HL-60 (cell line): ENCODE measurements at regions not wholly inside any gene's neighbourhood (a gene's known extent, or its start where the extent isn't known, plus 50 kb on each side); places are given as distances from the start of the nearest gene placed in this dataset.

Experiments used
- DNase-seq, 2 experiments: peaks; one replicate each; pipeline ENCODE4 v3.0.0-alpha.2; 2010 to 2020; ENCODE audit warnings: low read depth in 1 of 2, low spot score in 1 of 2
- H3K27ac ChIP-seq: fragments of 250-450 bp; sonication (Bioruptor Pico); replicated peaks from 2 replicates; pipeline ENCODE4 v1.5.1; 2020; ENCODE audit warnings: mild to moderate bottlenecking, moderate library complexity
- H3K27me3 ChIP-seq: fragments of 250-450 bp; sonication (Bioruptor Pico); 2 replicates; pipeline ENCODE4 v1.5.1; 2021; ENCODE audit warnings: mild to moderate bottlenecking, moderate library complexity; ENCODE audit not compliant: insufficient read depth, poor library complexity, severe bottlenecking
- H3K4me3 ChIP-seq: replicated peaks from 2 replicates; pipeline ENCODE4 v1.5.1; 2011; ENCODE audit warnings: mild to moderate bottlenecking, control low read depth, low read length; ENCODE audit not compliant: insufficient read depth
- CTCF ChIP-seq: IDR thresholded peaks from one replicate; pipeline ENCODE4 v1.5.1; 2011; ENCODE audit warnings: low read length, control low read depth, inconsistent platforms; ENCODE audit not compliant: insufficient read depth
- GABPA ChIP-seq: IDR thresholded peaks from 2 replicates; pipeline ENCODE4 v1.6.1; 2012; ENCODE audit warnings: low read depth
- POLR2AphosphoS5 ChIP-seq: IDR thresholded peaks from 2 replicates; pipeline ENCODE4 v1.6.1; 2012; ENCODE audit warnings: low read depth
- REST ChIP-seq: IDR thresholded peaks from 2 replicates; pipeline ENCODE4 v1.6.1; 2012; ENCODE audit warnings: low read depth; ENCODE audit not compliant: insufficient replicate concordance
- SPI1 ChIP-seq: IDR thresholded peaks from 2 replicates; pipeline ENCODE4 v1.6.1; 2012; ENCODE audit warnings: low read depth, mild to moderate bottlenecking, borderline replicate concordance

GRCh38 chr6:138645976-138646640 lies 127.5 kb upstream of the CCDC28A start:
- TF ChIP-seq GABPA (no peak), SPI1 (no peak), POLR2AphosphoS5 (no peak), CTCF (no peak), REST (no peak)
- Histone ChIP-seq H3K27me3 (no peaks in the 10 kb centered on the region), H3K4me3 (no peak overlapping the region), H3K27ac (no peak overlapping the region)
- DNase-seq, result no peak

- TF ChIP-seq SPI1 (no peak), REST (no peak), GABPA (no peak), CTCF (no peak), POLR2AphosphoS5 (no peak)
- no peak for DNase-seq
- Histone ChIP-seq H3K27me3 (no peaks in the 10 kb centered on the region), H3K4me3 (no peak overlapping the region), H3K27ac (no peak overlapping the region)
Observed at GRCh38 chr6:138647006-138647405, 126.6 kb upstream of the CCDC28A start.

GRCh38 chr6:138648127-138648526 lies 125.4 kb upstream of the CCDC28A start:
- no peak for DNase-seq
- Histone ChIP-seq H3K27me3 (no peaks in the 10 kb centered on the region), H3K27ac (no peak overlapping the region), H3K4me3 (no peak overlapping the region)
- TF ChIP-seq GABPA (no peak), POLR2AphosphoS5 (no peak), REST (no peak), CTCF (no peak)
